SK-N-SH treated with all-trans-retinoic acid at 6 μM for 48 hours (cell line): ENCODE measurements at regions not wholly inside any gene's neighbourhood (a gene's known extent, or its start where the extent isn't known, plus 50 kb on each side); places are given as distances from the start of the nearest gene placed in this dataset.

Experiments
- ATAC-seq: fragments of 200-7000 bp; cut with Tn5 transposase; 3 replicates; pipeline ENCODE4 v1.9.1; 2020; ENCODE audit warnings: mild to moderate bottlenecking, moderate library complexity
- ARNTL ChIP-seq: fragments of 450-650 bp; formaldehyde crosslinking; IDR thresholded peaks from 2 replicates; pipeline ENCODE4 v1.5.0; 2020; ENCODE audit warnings: low read depth, mild to moderate bottlenecking, moderate library complexity, borderline replicate concordance
- BACH2 ChIP-seq: fragments of 250-450 bp; sonication (Bioruptor Pico); IDR thresholded peaks from 2 replicates; pipeline ENCODE4 v1.9.0; 2021; ENCODE audit warnings: mild to moderate bottlenecking, borderline replicate concordance
- CSDC2 ChIP-seq: fragments of 250-450 bp; sonication (Bioruptor Pico); IDR thresholded peaks from 2 replicates; pipeline ENCODE4 v1.5.0; 2020; ENCODE audit warnings: mild to moderate bottlenecking, moderate library complexity
- ESRRG ChIP-seq: fragments of 250-450 bp; sonication (Bioruptor Pico); IDR thresholded peaks from 2 replicates; pipeline ENCODE4 v1.6.1; 2021; ENCODE audit warnings: mild to moderate bottlenecking
- GLIS3 ChIP-seq: fragments of 250-450 bp; sonication (Bioruptor Pico); IDR thresholded peaks from 2 replicates; pipeline ENCODE4 v1.5.0; 2020; ENCODE audit warnings: mild to moderate bottlenecking, moderate library complexity
- ISL1 ChIP-seq: fragments of 250-450 bp; sonication (Bioruptor Pico); IDR thresholded peaks from 2 replicates; pipeline ENCODE4 v2.1.2; 2022; ENCODE audit warnings: mild to moderate bottlenecking, moderate library complexity
- OSR1 ChIP-seq: fragments of 250-450 bp; sonication (Bioruptor Pico); IDR thresholded peaks from 2 replicates; pipeline ENCODE4 v1.8.0; 2022; ENCODE audit warnings: moderate library complexity, mild to moderate bottlenecking, inconsistent platforms
- POU6F1 ChIP-seq: fragments of 250-450 bp; sonication (Bioruptor Pico); IDR thresholded peaks from 2 replicates; pipeline ENCODE4 v1.8.0; 2021; ENCODE audit warnings: low read depth, mild to moderate bottlenecking, moderate library complexity, borderline replicate concordance
- PPARA ChIP-seq: fragments of 250-450 bp; sonication (Bioruptor Pico); IDR thresholded peaks from 2 replicates; pipeline ENCODE4 v1.5.0; 2020; ENCODE audit warnings: mild to moderate bottlenecking, borderline replicate concordance
- RARB ChIP-seq: fragments of 250-450 bp; sonication (Bioruptor Pico); IDR thresholded peaks from 2 replicates; pipeline ENCODE4 v1.8.0; 2021; ENCODE audit warnings: mild to moderate bottlenecking, moderate library complexity
- SNAI2 ChIP-seq: fragments of 250-450 bp; sonication (Bioruptor Pico); IDR thresholded peaks from 2 replicates; pipeline ENCODE4 v1.5.0; 2020; ENCODE audit warnings: mild to moderate bottlenecking, moderate library complexity
- TCF4 ChIP-seq: fragments of 250-450 bp; sonication (Bioruptor Pico); IDR thresholded peaks from 2 replicates; pipeline ENCODE4 v1.8.0; 2021; ENCODE audit warnings: mild to moderate bottlenecking, moderate library complexity, borderline replicate concordance
- TOX ChIP-seq: fragments of 250-450 bp; sonication (Bioruptor Pico); IDR thresholded peaks from 2 replicates; pipeline ENCODE4 v1.8.0; 2021; ENCODE audit warnings: mild to moderate bottlenecking, moderate library complexity, borderline replicate concordance
- ZC3H10 ChIP-seq: fragments of 250-450 bp; sonication (Bioruptor Pico); IDR thresholded peaks from 2 replicates; pipeline ENCODE4 v1.5.1; 2021; ENCODE audit warnings: mild to moderate bottlenecking, moderate library complexity
- ZFP3 ChIP-seq: fragments of 250-450 bp; sonication (Bioruptor Pico); IDR thresholded peaks from 2 replicates; pipeline ENCODE4 v1.5.0; 2020; ENCODE audit warnings: mild to moderate bottlenecking, moderate library complexity
- ZFP30 ChIP-seq: fragments of 450-650 bp; formaldehyde crosslinking; IDR thresholded peaks from 2 replicates; pipeline ENCODE4 v1.5.0; 2022; ENCODE audit warnings: mild to moderate bottlenecking, moderate library complexity
- ZNF565 ChIP-seq: fragments of 450-650 bp; formaldehyde crosslinking; conservative IDR thresholded peaks from 2 replicates; pipeline ENCODE4 v1.5.0; 2020; ENCODE audit warnings: low read depth, mild to moderate bottlenecking, moderate library complexity
- ZNF70 ChIP-seq: fragments of 450-650 bp; formaldehyde crosslinking; IDR thresholded peaks from 2 replicates; pipeline ENCODE4 v1.5.0; 2020; ENCODE audit warnings: mild to moderate bottlenecking, moderate library complexity
- ZNF8 ChIP-seq: fragments of 450-650 bp; formaldehyde crosslinking; IDR thresholded peaks from 2 replicates; pipeline ENCODE4 v1.5.0; 2020; ENCODE audit warnings: mild to moderate bottlenecking, moderate library complexity
- TF ChIP-seq, protein P1 (sequence below): fragments of 250-450 bp; sonication (Bioruptor Pico); IDR thresholded peaks from 2 replicates; pipeline ENCODE4 v1.5.0; 2020; ENCODE audit warnings: mild to moderate bottlenecking, moderate library complexity
- TF ChIP-seq, protein P2 (sequence below): fragments of 250-450 bp; sonication (Bioruptor Pico); IDR thresholded peaks from 2 replicates; pipeline ENCODE4 v1.5.1; 2020; ENCODE audit warnings: low read depth, mild to moderate bottlenecking, moderate library complexity
- TF ChIP-seq, protein P3 (sequence below): fragments of 250-450 bp; sonication (Bioruptor Pico); IDR thresholded peaks from 2 replicates; pipeline ENCODE4 v1.8.0; 2020; ENCODE audit warnings: mild to moderate bottlenecking, moderate library complexity, borderline replicate concordance

DNA sequence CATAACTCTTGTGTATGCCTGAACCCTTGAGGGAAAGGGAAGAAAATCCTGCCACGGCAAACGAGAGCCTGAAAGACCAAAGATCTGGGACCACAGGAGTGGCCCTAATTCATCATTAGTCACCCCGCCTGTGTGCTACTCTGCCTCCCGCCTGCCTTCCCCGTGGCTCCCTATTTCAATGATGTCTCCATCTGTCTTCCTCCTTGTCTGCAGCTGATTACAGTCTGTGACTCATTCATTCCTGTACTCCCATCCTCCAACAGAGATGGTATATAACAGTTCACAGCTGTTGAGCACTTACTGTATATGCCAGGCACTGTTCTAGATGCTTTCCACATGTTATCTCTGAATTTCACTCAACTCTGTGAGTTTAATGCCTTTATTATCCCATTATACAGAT is 96.6 kb downstream of the SEC16B start (continued):
- TF ChIP-seq, protein P1, sequence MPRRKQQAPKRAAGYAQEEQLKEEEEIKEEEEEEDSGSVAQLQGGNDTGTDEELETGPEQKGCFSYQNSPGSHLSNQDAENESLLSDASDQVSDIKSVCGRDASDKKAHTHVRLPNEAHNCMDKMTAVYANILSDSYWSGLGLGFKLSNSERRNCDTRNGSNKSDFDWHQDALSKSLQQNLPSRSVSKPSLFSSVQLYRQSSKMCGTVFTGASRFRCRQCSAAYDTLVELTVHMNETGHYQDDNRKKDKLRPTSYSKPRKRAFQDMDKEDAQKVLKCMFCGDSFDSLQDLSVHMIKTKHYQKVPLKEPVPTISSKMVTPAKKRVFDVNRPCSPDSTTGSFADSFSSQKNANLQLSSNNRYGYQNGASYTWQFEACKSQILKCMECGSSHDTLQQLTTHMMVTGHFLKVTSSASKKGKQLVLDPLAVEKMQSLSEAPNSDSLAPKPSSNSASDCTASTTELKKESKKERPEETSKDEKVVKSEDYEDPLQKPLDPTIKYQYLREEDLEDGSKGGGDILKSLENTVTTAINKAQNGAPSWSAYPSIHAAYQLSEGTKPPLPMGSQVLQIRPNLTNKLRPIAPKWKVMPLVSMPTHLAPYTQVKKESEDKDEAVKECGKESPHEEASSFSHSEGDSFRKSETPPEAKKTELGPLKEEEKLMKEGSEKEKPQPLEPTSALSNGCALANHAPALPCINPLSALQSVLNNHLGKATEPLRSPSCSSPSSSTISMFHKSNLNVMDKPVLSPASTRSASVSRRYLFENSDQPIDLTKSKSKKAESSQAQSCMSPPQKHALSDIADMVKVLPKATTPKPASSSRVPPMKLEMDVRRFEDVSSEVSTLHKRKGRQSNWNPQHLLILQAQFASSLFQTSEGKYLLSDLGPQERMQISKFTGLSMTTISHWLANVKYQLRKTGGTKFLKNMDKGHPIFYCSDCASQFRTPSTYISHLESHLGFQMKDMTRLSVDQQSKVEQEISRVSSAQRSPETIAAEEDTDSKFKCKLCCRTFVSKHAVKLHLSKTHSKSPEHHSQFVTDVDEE (CRISPR knock-in tag): no peak
- TF ChIP-seq ZNF8 (no peak), ZNF70 (CRISPR knock-in tag) (no peak), BACH2 (no peak), CSDC2 (CRISPR knock-in tag) (no peak), TCF4 (CRISPR knock-in tag) (no peak)

GRCh38 chr1:177872308-177872900 is 97.5 kb downstream of the SEC16B start:
- no peak for ATAC-seq
- TF ChIP-seq ZNF70 (CRISPR knock-in tag) (no peak), ZFP30 (CRISPR knock-in tag) (no peak), ISL1 (CRISPR knock-in tag) (no peak), TOX (CRISPR knock-in tag) (no peak), GLIS3 (no peak), ARNTL (CRISPR knock-in tag) (no peak), ZFP3 (no peak), ESRRG (no peak), ZNF565 (no peak), RARB (no peak), TCF4 (CRISPR knock-in tag) (no peak), BACH2 (no peak)
- TF ChIP-seq, protein P2, sequence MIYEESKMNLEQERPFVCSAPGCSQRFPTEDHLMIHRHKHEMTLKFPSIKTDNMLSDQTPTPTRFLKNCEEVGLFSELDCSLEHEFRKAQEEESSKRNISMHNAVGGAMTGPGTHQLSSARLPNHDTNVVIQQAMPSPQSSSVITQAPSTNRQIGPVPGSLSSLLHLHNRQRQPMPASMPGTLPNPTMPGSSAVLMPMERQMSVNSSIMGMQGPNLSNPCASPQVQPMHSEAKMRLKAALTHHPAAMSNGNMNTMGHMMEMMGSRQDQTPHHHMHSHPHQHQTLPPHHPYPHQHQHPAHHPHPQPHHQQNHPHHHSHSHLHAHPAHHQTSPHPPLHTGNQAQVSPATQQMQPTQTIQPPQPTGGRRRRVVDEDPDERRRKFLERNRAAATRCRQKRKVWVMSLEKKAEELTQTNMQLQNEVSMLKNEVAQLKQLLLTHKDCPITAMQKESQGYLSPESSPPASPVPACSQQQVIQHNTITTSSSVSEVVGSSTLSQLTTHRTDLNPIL (CRISPR knock-in tag): no peak
- TF ChIP-seq, protein P1 (CRISPR knock-in tag): no peak
- TF ChIP-seq, all 23 proteins: peak for 0

- TF ChIP-seq POU6F1 (CRISPR knock-in tag): no peak
- TF ChIP-seq OSR1 (CRISPR knock-in tag): no peak
- TF ChIP-seq, protein P3, sequence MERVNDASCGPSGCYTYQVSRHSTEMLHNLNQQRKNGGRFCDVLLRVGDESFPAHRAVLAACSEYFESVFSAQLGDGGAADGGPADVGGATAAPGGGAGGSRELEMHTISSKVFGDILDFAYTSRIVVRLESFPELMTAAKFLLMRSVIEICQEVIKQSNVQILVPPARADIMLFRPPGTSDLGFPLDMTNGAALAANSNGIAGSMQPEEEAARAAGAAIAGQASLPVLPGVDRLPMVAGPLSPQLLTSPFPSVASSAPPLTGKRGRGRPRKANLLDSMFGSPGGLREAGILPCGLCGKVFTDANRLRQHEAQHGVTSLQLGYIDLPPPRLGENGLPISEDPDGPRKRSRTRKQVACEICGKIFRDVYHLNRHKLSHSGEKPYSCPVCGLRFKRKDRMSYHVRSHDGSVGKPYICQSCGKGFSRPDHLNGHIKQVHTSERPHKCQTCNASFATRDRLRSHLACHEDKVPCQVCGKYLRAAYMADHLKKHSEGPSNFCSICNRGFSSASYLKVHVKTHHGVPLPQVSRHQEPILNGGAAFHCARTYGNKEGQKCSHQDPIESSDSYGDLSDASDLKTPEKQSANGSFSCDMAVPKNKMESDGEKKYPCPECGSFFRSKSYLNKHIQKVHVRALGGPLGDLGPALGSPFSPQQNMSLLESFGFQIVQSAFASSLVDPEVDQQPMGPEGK (CRISPR knock-in tag): no peak
- TF ChIP-seq BACH2: no peak
- TF ChIP-seq PPARA (CRISPR knock-in tag): no peak
- no peak for TF ChIP-seq ZC3H10
- no peak for TF ChIP-seq ZNF8
- TF ChIP-seq, protein P1 (CRISPR knock-in tag): no peak
- no peak for TF ChIP-seq ESRRG
- TF ChIP-seq SNAI2 (CRISPR knock-in tag): no peak
- TF ChIP-seq, all 23 proteins: peak for 0
- ATAC-seq: no peak
Measured at GRCh38 chr1:177871613-177872307, 98.1 kb downstream of the SEC16B start.
